ENCODE measurements at regions not wholly inside any gene's neighbourhood (a gene's known extent, or its start where the extent isn't known, plus 50 kb on each side); places are given as distances from the start of the nearest gene placed in this dataset.

DNA sequence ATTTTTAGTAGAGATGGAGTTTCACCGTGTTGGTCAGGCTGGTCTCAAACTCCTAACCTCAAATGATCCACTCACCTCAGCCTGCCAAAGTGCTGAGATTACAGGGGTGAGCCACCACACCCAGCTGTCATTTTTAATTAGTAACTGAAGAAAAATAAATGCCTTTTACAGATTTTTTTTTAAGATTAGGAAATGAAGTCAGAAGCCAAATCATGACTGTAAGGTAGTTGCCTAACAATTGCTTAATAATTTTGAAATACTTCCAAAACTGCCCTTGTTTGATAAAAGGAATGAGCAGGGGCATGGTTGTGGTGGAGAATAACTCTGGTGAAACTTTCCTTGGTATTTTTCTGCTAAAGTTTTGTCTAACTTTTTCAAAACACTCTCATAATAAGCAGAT lies 98.9 kb upstream of the SLC5A12 start:
- TF ChIP-seq, protein P1, sequence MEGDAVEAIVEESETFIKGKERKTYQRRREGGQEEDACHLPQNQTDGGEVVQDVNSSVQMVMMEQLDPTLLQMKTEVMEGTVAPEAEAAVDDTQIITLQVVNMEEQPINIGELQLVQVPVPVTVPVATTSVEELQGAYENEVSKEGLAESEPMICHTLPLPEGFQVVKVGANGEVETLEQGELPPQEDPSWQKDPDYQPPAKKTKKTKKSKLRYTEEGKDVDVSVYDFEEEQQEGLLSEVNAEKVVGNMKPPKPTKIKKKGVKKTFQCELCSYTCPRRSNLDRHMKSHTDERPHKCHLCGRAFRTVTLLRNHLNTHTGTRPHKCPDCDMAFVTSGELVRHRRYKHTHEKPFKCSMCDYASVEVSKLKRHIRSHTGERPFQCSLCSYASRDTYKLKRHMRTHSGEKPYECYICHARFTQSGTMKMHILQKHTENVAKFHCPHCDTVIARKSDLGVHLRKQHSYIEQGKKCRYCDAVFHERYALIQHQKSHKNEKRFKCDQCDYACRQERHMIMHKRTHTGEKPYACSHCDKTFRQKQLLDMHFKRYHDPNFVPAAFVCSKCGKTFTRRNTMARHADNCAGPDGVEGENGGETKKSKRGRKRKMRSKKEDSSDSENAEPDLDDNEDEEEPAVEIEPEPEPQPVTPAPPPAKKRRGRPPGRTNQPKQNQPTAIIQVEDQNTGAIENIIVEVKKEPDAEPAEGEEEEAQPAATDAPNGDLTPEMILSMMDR (IDR thresholded peaks at IDR 0.05; ENCODE audit: low read length): no peak
- no peak for TF ChIP-seq EZH2 (IDR thresholded peaks at IDR 0.05; ENCODE audit: borderline replicate concordance, low read length)
